SIG-M5 (cell line): ENCODE measurements at regions not wholly inside any gene's neighbourhood (a gene's known extent, or its start where the extent isn't known, plus 50 kb on each side); places are given as distances from the start of the nearest gene placed in this dataset.
A peak's percentile ranks its signal among the peaks of the same experiment; 100 is the strongest.
"Not testable (repeated sequence)": the region's sequence is repeated elsewhere in the genome, so short reads cannot be mapped to it uniquely, and the experiment has no call there.

Source experiments
- DNase-seq: peaks from one replicate; lab custom pipeline; 2025; lab: John Stamatoyannopoulos, UW

- DNase-seq, result no peak
These were observed 55.9 kb downstream of the BHLHE40 start for GRCh38 chr3:5035113-5035512.

GRCh38 chr3:5035692-5036391, 56.6 kb downstream of the BHLHE40 start:
- DNase-seq, result no peak

GRCh38 chr3:5036392-5036766, 57.1 kb downstream of the BHLHE40 start:
- DNase-seq, result no peak

- DNase-seq, result peak; percentile 19
These were observed 57.6 kb downstream of the BHLHE40 start for GRCh38 chr3:5036858-5037257.

GRCh38 chr3:5039585-5039984, 60.3 kb downstream of the BHLHE40 start:
- DNase-seq, result no peak

GRCh38 chr3:5041315-5041714, 62.1 kb downstream of the BHLHE40 start:
- DNase-seq, result no peak

- DNase-seq, result no peak
These were observed 66.7 kb downstream of the BHLHE40 start for GRCh38 chr3:5045961-5046360.

GRCh38 chr3:5047764-5048419, 68.7 kb downstream of the BHLHE40 start:
- DNase-seq, result no peak

- DNase-seq, result no peak
These were observed 70.3 kb upstream of the ARL8B start for GRCh38 chr3:5051772-5052171.

GRCh38 chr3:5052247-5052646, 69.8 kb upstream of the ARL8B start:
- no peak for DNase-seq

GRCh38 chr3:5053021-5053831, 68.9 kb upstream of the ARL8B start:
- DNase-seq, result no peak

GRCh38 chr3:5054098-5054497, 68.0 kb upstream of the ARL8B start:
- no peak for DNase-seq

GRCh38 chr3:5054579-5054978, 67.5 kb upstream of the ARL8B start:
- DNase-seq, result not testable (repeated sequence)

GRCh38 chr3:5055357-5056110, 66.6 kb upstream of the ARL8B start:
- DNase-seq, result no peak

- DNase-seq, result no peak
These were observed 66.0 kb upstream of the ARL8B start for GRCh38 chr3:5056111-5056391.

- DNase-seq, result no peak
These were observed 64.8 kb upstream of the ARL8B start for GRCh38 chr3:5057272-5057671.

- DNase-seq, result peak; percentile 42
These were observed 64.2 kb upstream of the ARL8B start for GRCh38 chr3:5057857-5058324.

GRCh38 chr3:5058471-5058951, 63.6 kb upstream of the ARL8B start:
- no peak for DNase-seq

- no peak for DNase-seq
These were observed 62.3 kb upstream of the ARL8B start for GRCh38 chr3:5059782-5060181.

GRCh38 chr3:5061218-5061569, 60.9 kb upstream of the ARL8B start:
- DNase-seq, result no peak

- no peak for DNase-seq
These were observed 58.4 kb upstream of the ARL8B start for GRCh38 chr3:5063724-5064123.

GRCh38 chr3:5068531-5069050, 53.5 kb upstream of the ARL8B start:
- no peak for DNase-seq
